NT2/D1 (cell line): ENCODE measurements at regions not wholly inside any gene's neighbourhood (a gene's known extent, or its start where the extent isn't known, plus 50 kb on each side); places are given as distances from the start of the nearest gene placed in this dataset.

Experiments used
- DNase-seq: peaks from one replicate; pipeline ENCODE4 v3.0.0-alpha.2; 2011; ENCODE audit warnings: low read depth, low spot score
- H3K27me3 ChIP-seq: 2 replicates; pipeline ENCODE4 v1.6.0; 2011; ENCODE audit warnings: mild to moderate bottlenecking; ENCODE audit not compliant: insufficient read length, insufficient read depth
- H3K36me3 ChIP-seq: 2 replicates; pipeline ENCODE4 v1.6.1; 2011; ENCODE audit warnings: mild to moderate bottlenecking, low read length, mixed read lengths; ENCODE audit not compliant: insufficient read depth, insufficient read length
- H3K4me1 ChIP-seq: 2 replicates; pipeline ENCODE4 v1.5.1; 2011; ENCODE audit not compliant: insufficient read depth, insufficient read length
- H3K4me3 ChIP-seq: 2 replicates; pipeline ENCODE4 v1.5.1; 2011; ENCODE audit warnings: low read depth; ENCODE audit not compliant: insufficient read length
- H3K9ac ChIP-seq: 2 replicates; pipeline ENCODE4 v1.6.0; 2011; ENCODE audit warnings: low read depth; ENCODE audit not compliant: insufficient read length
- H3K9me3 ChIP-seq: 2 replicates; pipeline ENCODE4 v1.5.1; 2011; ENCODE audit warnings: mild to moderate bottlenecking, low read length; ENCODE audit not compliant: insufficient read depth
- SUZ12 ChIP-seq: IDR thresholded peaks from 2 replicates; pipeline ENCODE4 v1.6.1; 2011; ENCODE audit not compliant: insufficient read length, insufficient read depth; ENCODE audit errors: extremely low read depth
- YY1 ChIP-seq: IDR thresholded peaks from 2 replicates; pipeline ENCODE4 v1.6.1; 2011; ENCODE audit not compliant: insufficient read length, insufficient read depth
- ZNF274 ChIP-seq: IDR thresholded peaks from 2 replicates; pipeline ENCODE4 v1.6.1; 2011; ENCODE audit warnings: mild to moderate bottlenecking, low read depth, low read length

DNA sequence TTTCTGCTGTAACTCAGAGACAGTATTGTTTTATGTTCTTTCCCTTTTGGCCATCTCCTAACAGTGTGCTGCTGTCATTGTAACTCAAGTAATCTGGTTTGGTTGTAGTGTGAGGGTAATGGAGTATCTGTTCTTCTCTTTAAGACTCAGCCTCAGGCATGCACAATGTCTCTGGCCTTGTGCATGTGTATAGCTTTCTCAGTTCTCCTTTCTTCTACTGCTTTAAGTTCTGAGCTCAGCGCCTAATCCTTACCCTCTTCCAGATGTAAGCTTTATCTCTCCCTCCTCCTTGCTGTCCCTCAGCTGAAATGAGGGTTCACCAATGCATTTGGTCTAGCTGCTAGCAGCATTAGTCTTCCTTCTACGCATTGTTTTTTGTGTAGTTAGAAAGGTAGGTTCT is 1420.4 kb upstream of the PRMT6 start:
- Histone ChIP-seq H3K27me3 (no peaks in the 10 kb centered on the region), H3K9me3 (no peaks in the 10 kb centered on the region), H3K4me3 (no peak overlapping the region), H3K36me3 (no peaks in the 10 kb centered on the region), H3K4me1 (no peaks in the 10 kb centered on the region), H3K9ac (no peak overlapping the region)
- no peak for TF ChIP-seq SUZ12
- no peak for TF ChIP-seq YY1
- no peak for TF ChIP-seq ZNF274
- no peak for DNase-seq

GRCh38 chr1:105641407-105641806 is 1415.1 kb upstream of the PRMT6 start:
- DNase-seq, result no peak
- Histone ChIP-seq H3K4me3 (no peak overlapping the region), H3K36me3 (no peaks in the 10 kb centered on the region), H3K9ac (no peak overlapping the region), H3K27me3 (no peaks in the 10 kb centered on the region), H3K4me1 (no peaks in the 10 kb centered on the region), H3K9me3 (no peaks in the 10 kb centered on the region)
- TF ChIP-seq YY1 (no peak), SUZ12 (no peak), ZNF274 (no peak)

DNA sequence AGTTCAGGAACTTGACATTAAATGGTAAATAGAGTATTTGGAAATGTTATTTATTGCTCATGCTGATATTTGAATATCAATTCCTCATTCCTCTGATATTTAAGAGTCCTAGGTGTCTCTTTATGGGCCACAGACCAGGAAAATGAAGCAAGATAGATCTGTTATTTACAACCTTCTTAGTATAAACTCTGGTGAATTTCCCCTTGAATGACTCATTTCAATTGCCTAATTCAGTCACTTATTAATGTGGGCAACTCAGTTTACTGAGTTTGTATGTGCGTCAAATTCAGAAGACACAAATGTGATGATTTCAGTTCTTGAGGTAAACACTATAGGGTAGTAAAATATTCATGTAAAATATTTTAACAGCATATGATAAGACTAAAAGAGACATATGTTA is 1404.4 kb upstream of the PRMT6 start:
- DNase-seq, result no peak
- Histone ChIP-seq H3K27me3 (no peaks in the 10 kb centered on the region), H3K36me3 (no peaks in the 10 kb centered on the region), H3K9me3 (no peaks in the 10 kb centered on the region), H3K9ac (no peak overlapping the region), H3K4me1 (no peaks in the 10 kb centered on the region), H3K4me3 (no peak overlapping the region)
- TF ChIP-seq SUZ12, result no peak
- TF ChIP-seq YY1, result no peak
- no peak for TF ChIP-seq ZNF274

- Histone ChIP-seq H3K9ac (no peak overlapping the region), H3K4me1 (no peaks in the 10 kb centered on the region), H3K9me3 (no peaks in the 10 kb centered on the region), H3K4me3 (no peak overlapping the region), H3K36me3 (no peaks in the 10 kb centered on the region), H3K27me3 (no peaks in the 10 kb centered on the region)
- DNase-seq, result no peak
- TF ChIP-seq YY1 (no peak), SUZ12 (no peak), ZNF274 (no peak)
Observed at GRCh38 chr1:105655032-105655431, 1401.4 kb upstream of the PRMT6 start.

GRCh38 chr1:105664495-105664894 is 1392.0 kb upstream of the PRMT6 start:
- Histone ChIP-seq H3K36me3 (no peaks in the 10 kb centered on the region), H3K4me1 (no peaks in the 10 kb centered on the region), H3K9me3 (no peaks in the 10 kb centered on the region), H3K27me3 (no peaks in the 10 kb centered on the region), H3K4me3 (no peak overlapping the region), H3K9ac (no peak overlapping the region)
- no peak for TF ChIP-seq SUZ12
- TF ChIP-seq YY1, result no peak
- TF ChIP-seq ZNF274, result no peak
- no peak for DNase-seq

DNA sequence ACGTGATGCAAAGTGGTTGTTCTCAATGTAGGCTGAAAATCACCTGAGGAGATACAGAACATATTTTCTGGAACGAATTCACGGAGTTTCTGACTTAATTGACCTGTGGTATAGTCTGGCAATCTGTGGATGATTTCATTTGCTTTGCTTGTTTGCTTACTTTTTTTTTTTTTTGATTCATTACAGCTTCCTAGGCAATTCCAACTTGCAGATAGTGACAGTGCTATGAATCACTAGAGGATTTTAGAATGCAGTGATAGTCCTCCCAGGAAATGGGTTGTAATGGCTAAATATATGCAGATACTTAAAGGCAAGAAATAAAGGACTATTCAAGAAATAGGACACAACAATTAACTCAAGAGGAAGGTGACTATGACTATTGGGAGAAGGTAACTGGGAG is 1378.1 kb upstream of the PRMT6 start:
- Histone ChIP-seq H3K4me1 (no peaks in the 10 kb centered on the region), H3K4me3 (no peak overlapping the region), H3K9ac (no peak overlapping the region), H3K9me3 (no peaks in the 10 kb centered on the region), H3K36me3 (no peaks in the 10 kb centered on the region), H3K27me3 (no peaks in the 10 kb centered on the region)
- DNase-seq, result no peak
- no peak for TF ChIP-seq ZNF274
- no peak for TF ChIP-seq YY1
- TF ChIP-seq SUZ12, result no peak

DNA sequence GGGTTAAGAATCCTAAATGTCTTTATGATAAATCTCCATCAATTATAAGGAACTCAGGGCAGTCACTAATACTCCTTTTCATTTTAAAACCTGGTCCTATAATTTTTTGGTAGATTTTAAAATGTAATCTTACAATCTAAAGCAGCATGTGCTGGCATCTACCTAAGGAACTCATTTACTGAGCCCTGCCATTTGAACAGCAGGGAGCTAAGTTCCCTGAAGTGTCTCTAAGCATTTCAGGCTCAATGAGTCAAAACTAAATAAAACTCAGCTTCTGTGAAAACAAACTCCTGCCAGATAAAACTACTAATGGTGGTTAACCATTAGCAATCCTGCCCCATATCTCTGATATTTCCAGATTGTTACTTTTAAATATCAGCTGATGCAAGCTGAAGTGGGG is 1371.8 kb upstream of the PRMT6 start:
- no peaks in the 10 kb centered on the region for H3K4me1 ChIP-seq
- DNase-seq, result no peak
- H3K9me3 ChIP-seq, result no peaks in the 10 kb centered on the region
- no peaks in the 10 kb centered on the region for H3K36me3 ChIP-seq
- no peak overlapping the region for H3K9ac ChIP-seq
- H3K4me3 ChIP-seq, result no peak overlapping the region
- no peaks in the 10 kb centered on the region for H3K27me3 ChIP-seq
- TF ChIP-seq SUZ12, result no peak

- no peaks in the 10 kb centered on the region for H3K36me3 ChIP-seq
- DNase-seq, result no peak
- no peaks in the 10 kb centered on the region for H3K4me1 ChIP-seq
- no peak overlapping the region for H3K4me3 ChIP-seq
- TF ChIP-seq YY1, result no peak
- H3K9ac ChIP-seq, result no peak overlapping the region
- H3K27me3 ChIP-seq, result no peaks in the 10 kb centered on the region
- no peaks in the 10 kb centered on the region for H3K9me3 ChIP-seq
Observed at GRCh38 chr1:105686026-105686425, 1370.4 kb upstream of the PRMT6 start.
